ENCODE measurements at regions not wholly inside any gene's neighbourhood (a gene's known extent, or its start where the extent isn't known, plus 50 kb on each side); places are given as distances from the start of the nearest gene placed in this dataset.
"Not testable (repeated sequence)": the region's sequence is repeated elsewhere in the genome, so short reads cannot be mapped to it uniquely, and the experiment has no call there.

GRCh38 chr1:239989990-239990389, 101.7 kb upstream of the FMN2 start:
- Histone ChIP-seq H3K9me1 (ENCODE audit: control insufficient read depth, insufficient read depth, low read length) (no peaks in the 10 kb centered on the region), H3K9me3 (replicated peaks; ENCODE audit: control insufficient read depth, insufficient read depth, low read depth, low read length) (no peaks in the 10 kb centered on the region), H3K36me3 (ENCODE audit: control insufficient read depth, insufficient read depth, low read length) (no peaks in the 10 kb centered on the region), H3K79me2 (ENCODE audit: control insufficient read depth, insufficient read depth, low read length) (no peaks in the 10 kb centered on the region), H3K27ac (ENCODE audit: extremely low read depth, low read depth, low read length) (no peak overlapping the region), H2AFZ (ENCODE audit: low read depth, low read length) (no peak overlapping the region), H3K4me2 (ENCODE audit: insufficient read depth, low read length) (no peak overlapping the region), H3K4me3 (no peak overlapping the region), H3K9ac (ENCODE audit: insufficient read depth in 1 of 2, low read depth in 2 of 2, low read length in 2 of 2) (no peak overlapping the region), H3K4me1 (replicated peaks in 1 of 2; ENCODE audit: control insufficient read depth in 2 of 2, insufficient read depth in 2 of 2, low read length in 2 of 2) (no peaks in the 10 kb centered on the region), H3K27me3 (ENCODE audit: control insufficient read depth in 2 of 2, insufficient read depth in 2 of 2, low read length in 2 of 2) (no peaks in the 10 kb centered on the region), H4K20me1 (replicated peaks; ENCODE audit: control insufficient read depth, insufficient read depth, low read length) (no peaks in the 10 kb centered on the region)
- 3% methylated on average over 2 of the region's 2 CpGs for WGBS (ENCODE audit: insufficient coverage, low coverage, missing lambda C conversion rate)
- ChIA-PET CTCF (ENCODE audit: low intra/inter-chr PET ratio) (no interaction called here), POLR2A (no interaction called here)
- BruUV-seq (replicated peaks) = no TSS peak
- FAIRE-seq (no peak), DNase-seq (ENCODE audit: extremely low read depth in 1 of 4, low spot score in 3 of 4) (no peak), ATAC-seq (no peak)
- intact Hi-C loops (cut with micrococcal nuclease) (no loop called here), in situ Hi-C loops (cut with MboI) (no loop called here)
- no peak for TF ChIP-seq DLX4 (CRISPR knock-in tag; IDR thresholded peaks at IDR 0.05)
- TF ChIP-seq GATAD2A (IDR thresholded peaks at IDR 0.05) = no peak
- TF ChIP-seq NR2C2 (CRISPR knock-in tag; IDR thresholded peaks at IDR 0.05) = no peak
- TF ChIP-seq NR2C2 (tag; IDR thresholded peaks at IDR 0.05) = no peak
- no peak for TF ChIP-seq ADNP (tag; IDR thresholded peaks at IDR 0.05)
- TF ChIP-seq SMC3 (conservative IDR thresholded peaks at IDR 0.05; ENCODE audit: insufficient read depth, low read depth, low read length) = no peak
- no peak for TF ChIP-seq ERF (CRISPR knock-in tag; IDR thresholded peaks at IDR 0.05)
- TF ChIP-seq THAP12 (CRISPR knock-in tag; IDR thresholded peaks at IDR 0.05) = no peak
- TF ChIP-seq CEBPZ (IDR thresholded peaks at IDR 0.05; ENCODE audit: borderline replicate concordance, low read depth, low read length) = no peak
- no peak for TF ChIP-seq MBD2 (IDR thresholded peaks at IDR 0.05; ENCODE audit: borderline replicate concordance, low read depth)
- no peak for TF ChIP-seq HIVEP1 (CRISPR knock-in tag; IDR thresholded peaks at IDR 0.05)
- TF ChIP-seq RAD51 (IDR thresholded peaks at IDR 0.05; ENCODE audit: borderline replicate concordance, low read depth) = no peak

GRCh38 chr1:239992566-239992965, 99.1 kb upstream of the FMN2 start:
- not testable (repeated sequence) for H4K20me1 ChIP-seq (replicated peaks; ENCODE audit: control insufficient read depth, insufficient read depth, low read length)

More at GRCh38 chr1:239992566-239992965, 99.1 kb upstream of the FMN2 start:
- DNase-seq (ENCODE audit: extremely low read depth in 1 of 4, low spot score in 3 of 4); BruUV-seq (replicated peaks); H3K79me2 ChIP-seq (ENCODE audit: control insufficient read depth, insufficient read depth, low read length); H3K4me3 ChIP-seq; ATAC-seq; intact Hi-C loops (cut with micrococcal nuclease); H3K36me3 ChIP-seq (ENCODE audit: control insufficient read depth, insufficient read depth, low read length); in situ Hi-C loops (cut with MboI); H3K9me1 ChIP-seq (ENCODE audit: control insufficient read depth, insufficient read depth, low read length); FAIRE-seq; POLR2A ChIA-PET; H3K27me3 ChIP-seq (ENCODE audit: control insufficient read depth in 2 of 2, insufficient read depth in 2 of 2, low read length in 2 of 2); H3K27ac ChIP-seq (ENCODE audit: extremely low read depth, low read depth, low read length); H3K4me2 ChIP-seq (ENCODE audit: insufficient read depth, low read length); H2AFZ ChIP-seq (ENCODE audit: low read depth, low read length); H3K4me1 ChIP-seq (replicated peaks in 1 of 2; ENCODE audit: control insufficient read depth in 2 of 2, insufficient read depth in 2 of 2, low read length in 2 of 2); CTCF ChIA-PET (ENCODE audit: low intra/inter-chr PET ratio); H3K9me3 ChIP-seq (replicated peaks; ENCODE audit: control insufficient read depth, insufficient read depth, low read depth, low read length); H3K9ac ChIP-seq (ENCODE audit: insufficient read depth in 1 of 2, low read depth in 2 of 2, low read length in 2 of 2): not testable (repeated sequence)
- 0% methylated on average over 5 of the region's 8 CpGs for WGBS (ENCODE audit: insufficient coverage, low coverage, missing lambda C conversion rate)

All from K562 (cell line).